ENCODE measurements at regions not wholly inside any gene's neighbourhood (a gene's known extent, or its start where the extent isn't known, plus 50 kb on each side); places are given as distances from the start of the nearest gene placed in this dataset.
"Not testable (repeated sequence)": the region's sequence is repeated elsewhere in the genome, so short reads cannot be mapped to it uniquely, and the experiment has no call there.

GRCh38 chr10:117455346-117455745 lies 80.1 kb upstream of the PDZD8 start:
- ATAC-seq (no peak), DNase-seq (ENCODE audit: low spot score) (no peak)
- peaks cover 18% of the 10 kb centered on the region for H3K9me3 Mint-ChIP-seq
- H3K27me3 Mint-ChIP-seq (ENCODE audit: low read depth), result peaks cover 2% of the 10 kb centered on the region; the same call in 1 of the 2 replicates
- ChIA-PET POLR2A (no interaction called here), CTCF (interaction anchor here (0.8 to 1.3 kb wide), 2 partner anchors 12 to 239 kb away, joined by 3 to 5 read pairs; no protein-coding TSS in a partner anchor)
- H3K36me3 Mint-ChIP-seq, result peaks cover 15% of the 10 kb centered on the region
- no peak overlapping the region for H3K4me3 Mint-ChIP-seq
- peaks cover 3% of the 10 kb centered on the region for H3K4me1 Mint-ChIP-seq
- H3K27ac Mint-ChIP-seq, result no peak overlapping the region
- no peak for TF ChIP-seq EMX1 (CRISPR knock-in tag; IDR thresholded peaks at IDR 0.05)
- no peak for TF ChIP-seq ELF4 (CRISPR knock-in tag; IDR thresholded peaks at IDR 0.05; ENCODE audit: low read depth)
- no peak for TF ChIP-seq MXD4 (CRISPR knock-in tag; IDR thresholded peaks at IDR 0.05; ENCODE audit: borderline replicate concordance)
- no peak for TF ChIP-seq FOXP1 (CRISPR knock-in tag; IDR thresholded peaks at IDR 0.05; ENCODE audit: borderline replicate concordance)
- TF ChIP-seq PRDM15 (CRISPR knock-in tag; IDR thresholded peaks at IDR 0.05), result no peak
- TF ChIP-seq ZNF317 (CRISPR knock-in tag; IDR thresholded peaks at IDR 0.05; ENCODE audit: borderline replicate concordance, low read depth), result no peak
- TF ChIP-seq NFYB (CRISPR knock-in tag; conservative IDR thresholded peaks at IDR 0.05; ENCODE audit: low read depth), result no peak
- TF ChIP-seq PREB (CRISPR knock-in tag; IDR thresholded peaks at IDR 0.05; ENCODE audit: borderline replicate concordance), result no peak
- TF ChIP-seq E2F4 (CRISPR knock-in tag; IDR thresholded peaks at IDR 0.05; ENCODE audit: borderline replicate concordance, low read depth), result no peak
- TF ChIP-seq RORB (CRISPR knock-in tag; IDR thresholded peaks at IDR 0.05), result no peak
- TF ChIP-seq SP1 (CRISPR knock-in tag; conservative IDR thresholded peaks at IDR 0.05), result no peak

GRCh38 chr10:117454502-117454901 lies 79.3 kb upstream of the PDZD8 start:
- Mint-ChIP-seq H3K4me3 (no peak overlapping the region), H3K9me3 (peaks cover 24% of the 10 kb centered on the region), H3K36me3 (peaks cover 15% of the 10 kb centered on the region), H3K4me1 (no peaks in the 10 kb centered on the region), H3K27me3 (ENCODE audit: low read depth) (peaks cover 2% of the 10 kb centered on the region; the same call in 1 of the 2 replicates), H3K27ac (no peak overlapping the region)
- no peak for TF ChIP-seq GTF2I (CRISPR knock-in tag; conservative IDR thresholded peaks at IDR 0.05)
- peak; percentile 42; the same call in 1 of the 2 replicates for TF ChIP-seq GABPB1 (CRISPR knock-in tag; IDR thresholded peaks at IDR 0.05)
- no peak for TF ChIP-seq ZNF396 (CRISPR knock-in tag; IDR thresholded peaks at IDR 0.05; ENCODE audit: borderline replicate concordance)
- TF ChIP-seq ELF4 (CRISPR knock-in tag; IDR thresholded peaks at IDR 0.05; ENCODE audit: low read depth), result no peak
- no peak for TF ChIP-seq ETV6 (CRISPR knock-in tag; IDR thresholded peaks at IDR 0.05)
- TF ChIP-seq JUN (CRISPR knock-in tag; IDR thresholded peaks at IDR 0.05), result no peak
- TF ChIP-seq RORB (CRISPR knock-in tag; IDR thresholded peaks at IDR 0.05), result no peak
- TF ChIP-seq MYBL2 (CRISPR knock-in tag; IDR thresholded peaks at IDR 0.05), result no peak
- TF ChIP-seq CTCF (IDR thresholded peaks at IDR 0.05), result no peak
- ChIA-PET POLR2A (interaction anchor here (0.6 kb wide), 1 partner anchor 724 kb away, joined by 6 read pairs; no protein-coding TSS in a partner anchor), CTCF (interaction anchor here (0.8 to 1.3 kb wide), 2 partner anchors 12 to 238 kb away, joined by 3 to 5 read pairs; no protein-coding TSS in a partner anchor)
- ATAC-seq (no peak), DNase-seq (ENCODE audit: low spot score) (no peak)

GRCh38 chr10:117453484-117453883 lies 78.2 kb upstream of the PDZD8 start:
- H3K4me3 Mint-ChIP-seq; H3K4me1 Mint-ChIP-seq; ATAC-seq; H3K27ac Mint-ChIP-seq; POLR2A ChIA-PET; DNase-seq (ENCODE audit: low spot score); H3K27me3 Mint-ChIP-seq (ENCODE audit: low read depth): not testable (repeated sequence)
- Mint-ChIP-seq H3K9me3 (peaks cover 29% of the 10 kb centered on the region), H3K36me3 (peaks cover 15% of the 10 kb centered on the region)
- CTCF ChIA-PET, result interaction anchor here (1.2 to 5.1 kb wide), 3 partner anchors 11 to 236 kb away, joined by 4 to 49 read pairs (median 44); no protein-coding TSS in a partner anchor
